SK-N-SH treated with all-trans-retinoic acid at 6 μM for 48 hours (cell line): ENCODE measurements at regions not wholly inside any gene's neighbourhood (a gene's known extent, or its start where the extent isn't known, plus 50 kb on each side); places are given as distances from the start of the nearest gene placed in this dataset.
"Not testable (repeated sequence)": the region's sequence is repeated elsewhere in the genome, so short reads cannot be mapped to it uniquely, and the experiment has no call there.

Source experiments
- ARNTL ChIP-seq: fragments of 450-650 bp; formaldehyde crosslinking; IDR thresholded peaks from 2 replicates; pipeline ENCODE4 v1.5.0; 2020; ENCODE audit warnings: low read depth, mild to moderate bottlenecking, moderate library complexity, borderline replicate concordance
- CREB5 ChIP-seq: fragments of 250-450 bp; sonication (Bioruptor Pico); IDR thresholded peaks from 2 replicates; pipeline ENCODE4 v1.5.1; 2020; ENCODE audit warnings: low read depth, mild to moderate bottlenecking, moderate library complexity
- OSR1 ChIP-seq: fragments of 250-450 bp; sonication (Bioruptor Pico); IDR thresholded peaks from 2 replicates; pipeline ENCODE4 v1.8.0; 2022; ENCODE audit warnings: moderate library complexity, mild to moderate bottlenecking, inconsistent platforms
- PATZ1 ChIP-seq: fragments of 250-450 bp; sonication (Bioruptor Pico); IDR thresholded peaks from 2 replicates; pipeline ENCODE4 v1.8.0; 2020; ENCODE audit warnings: mild to moderate bottlenecking, moderate library complexity, borderline replicate concordance
- RARB ChIP-seq: fragments of 250-450 bp; sonication (Bioruptor Pico); IDR thresholded peaks from 2 replicates; pipeline ENCODE4 v1.8.0; 2021; ENCODE audit warnings: mild to moderate bottlenecking, moderate library complexity
- TCF4 ChIP-seq: fragments of 250-450 bp; sonication (Bioruptor Pico); IDR thresholded peaks from 2 replicates; pipeline ENCODE4 v1.8.0; 2021; ENCODE audit warnings: mild to moderate bottlenecking, moderate library complexity, borderline replicate concordance
- TSHZ2 ChIP-seq: fragments of 250-450 bp; sonication (Bioruptor Pico); IDR thresholded peaks from 2 replicates; pipeline ENCODE4 v1.5.0; 2020; ENCODE audit warnings: mild to moderate bottlenecking, moderate library complexity
- ZFP3 ChIP-seq: fragments of 250-450 bp; sonication (Bioruptor Pico); IDR thresholded peaks from 2 replicates; pipeline ENCODE4 v1.5.0; 2020; ENCODE audit warnings: mild to moderate bottlenecking, moderate library complexity
- ZNF8 ChIP-seq: fragments of 450-650 bp; formaldehyde crosslinking; IDR thresholded peaks from 2 replicates; pipeline ENCODE4 v1.5.0; 2020; ENCODE audit warnings: mild to moderate bottlenecking, moderate library complexity

- TF ChIP-seq CREB5; PATZ1; ARNTL; OSR1 (CRISPR knock-in tag); TSHZ2 (CRISPR knock-in tag); TCF4 (CRISPR knock-in tag); RARB (CRISPR knock-in tag); ZFP3 (CRISPR knock-in tag): not testable (repeated sequence)
- TF ChIP-seq ZNF8 (CRISPR knock-in tag) = peak; percentile 79
Measured at GRCh38 chr7:94788378-94788777, 119.0 kb upstream of the PPP1R9A start.
